ENCODE measurements at regions not wholly inside any gene's neighbourhood (a gene's known extent, or its start where the extent isn't known, plus 50 kb on each side); places are given as distances from the start of the nearest gene placed in this dataset.

DNA sequence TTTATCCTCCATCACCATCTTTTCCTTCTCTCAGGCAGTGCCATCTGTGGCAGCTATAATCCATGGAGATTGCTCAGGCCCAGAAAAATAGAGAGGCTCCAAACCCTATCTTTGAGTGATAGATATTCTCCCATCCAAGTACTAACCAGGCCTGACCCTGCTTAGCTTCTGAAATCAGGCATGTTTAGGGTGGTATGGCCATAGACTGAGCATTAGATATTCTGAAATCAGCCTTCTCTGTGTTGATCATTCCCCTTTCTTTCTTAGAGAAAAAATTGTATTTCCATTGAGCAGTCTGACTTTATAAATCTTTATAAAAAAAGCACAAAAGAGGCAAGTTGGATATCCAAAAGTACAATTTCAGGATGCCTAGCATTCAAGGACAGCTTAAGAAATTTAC lies 131.5 kb upstream of the ACVR2A start:
- TF ChIP-seq POLR2A (IDR thresholded peaks at IDR 0.05) (no peak), POLR2AphosphoS5 (IDR thresholded peaks at IDR 0.05) (no peak)
- TF ChIP-seq, protein P1, sequence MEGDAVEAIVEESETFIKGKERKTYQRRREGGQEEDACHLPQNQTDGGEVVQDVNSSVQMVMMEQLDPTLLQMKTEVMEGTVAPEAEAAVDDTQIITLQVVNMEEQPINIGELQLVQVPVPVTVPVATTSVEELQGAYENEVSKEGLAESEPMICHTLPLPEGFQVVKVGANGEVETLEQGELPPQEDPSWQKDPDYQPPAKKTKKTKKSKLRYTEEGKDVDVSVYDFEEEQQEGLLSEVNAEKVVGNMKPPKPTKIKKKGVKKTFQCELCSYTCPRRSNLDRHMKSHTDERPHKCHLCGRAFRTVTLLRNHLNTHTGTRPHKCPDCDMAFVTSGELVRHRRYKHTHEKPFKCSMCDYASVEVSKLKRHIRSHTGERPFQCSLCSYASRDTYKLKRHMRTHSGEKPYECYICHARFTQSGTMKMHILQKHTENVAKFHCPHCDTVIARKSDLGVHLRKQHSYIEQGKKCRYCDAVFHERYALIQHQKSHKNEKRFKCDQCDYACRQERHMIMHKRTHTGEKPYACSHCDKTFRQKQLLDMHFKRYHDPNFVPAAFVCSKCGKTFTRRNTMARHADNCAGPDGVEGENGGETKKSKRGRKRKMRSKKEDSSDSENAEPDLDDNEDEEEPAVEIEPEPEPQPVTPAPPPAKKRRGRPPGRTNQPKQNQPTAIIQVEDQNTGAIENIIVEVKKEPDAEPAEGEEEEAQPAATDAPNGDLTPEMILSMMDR (IDR thresholded peaks at IDR 0.05) = no peak
